Spleen (tissue), 7 donors: ENCODE measurements at regions not wholly inside any gene's neighbourhood (a gene's known extent, or its start where the extent isn't known, plus 50 kb on each side); places are given as distances from the start of the nearest gene placed in this dataset.

ENCODE experiments used
- POLR2A ChIP-seq, 3 donors: fragments of 450-650 bp; IDR thresholded peaks; one replicate each; pipeline ENCODE4 v1.5.1; 2017; ENCODE audit warnings: antibody characterized with exemption in 3 of 3, mild to moderate bottlenecking in 1 of 3
- POLR2AphosphoS5 ChIP-seq, 3 donors: sonication (generic); formaldehyde crosslinking; IDR thresholded peaks; one replicate each; pipeline ENCODE4 v1.5.1; 2017; ENCODE audit warnings: antibody characterized with exemption in 3 of 3
- TF ChIP-seq, protein P1 (sequence below), 11 experiments: fragments of 200-600 bp in 7 of 11; fragments of 450-650 bp in 4 of 11; sonication (generic) in 4 of 11; IDR thresholded peaks in 8 of 11; conservative IDR thresholded peaks in 3 of 11; 1 replicate in 7 of 11; 2 replicates in 4 of 11; pipeline versions ENCODE4 v1.4.0 to v1.8.0; 2016 to 2021; ENCODE audit warnings: antibody characterized with exemption in 11 of 11, inconsistent platforms in 4 of 11, mild to moderate bottlenecking in 1 of 11
- donor health status: DM: no; HTN: no; CAD: no; lungs with moderate emphysema.
- donor health status: DM: no; HTN: no; CAD: no.
- donor health status: DM: no; HTN: no; CAD: no.

DNA sequence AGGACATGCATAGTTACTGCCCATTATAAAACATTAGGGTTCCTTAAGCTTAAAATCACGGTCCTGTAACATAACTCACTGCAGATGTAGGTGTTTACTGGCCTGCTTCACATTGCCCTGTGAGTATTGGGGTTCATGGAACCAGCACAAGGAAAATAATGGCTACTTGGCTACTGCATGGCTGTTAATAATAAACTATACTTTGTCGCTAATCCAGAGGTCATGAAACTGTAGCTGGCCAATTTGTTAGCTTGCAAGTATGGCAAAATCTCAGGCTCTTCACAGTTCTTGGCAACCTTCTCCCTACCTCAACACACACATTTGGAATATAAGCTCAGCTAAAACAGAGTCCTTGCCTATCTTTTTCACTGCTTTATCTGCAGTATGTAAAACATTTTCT is 274.0 kb upstream of the NR5A2 start:
- no peak for TF ChIP-seq POLR2A (IDR thresholded peaks at IDR 0.05)
- TF ChIP-seq, protein P1, sequence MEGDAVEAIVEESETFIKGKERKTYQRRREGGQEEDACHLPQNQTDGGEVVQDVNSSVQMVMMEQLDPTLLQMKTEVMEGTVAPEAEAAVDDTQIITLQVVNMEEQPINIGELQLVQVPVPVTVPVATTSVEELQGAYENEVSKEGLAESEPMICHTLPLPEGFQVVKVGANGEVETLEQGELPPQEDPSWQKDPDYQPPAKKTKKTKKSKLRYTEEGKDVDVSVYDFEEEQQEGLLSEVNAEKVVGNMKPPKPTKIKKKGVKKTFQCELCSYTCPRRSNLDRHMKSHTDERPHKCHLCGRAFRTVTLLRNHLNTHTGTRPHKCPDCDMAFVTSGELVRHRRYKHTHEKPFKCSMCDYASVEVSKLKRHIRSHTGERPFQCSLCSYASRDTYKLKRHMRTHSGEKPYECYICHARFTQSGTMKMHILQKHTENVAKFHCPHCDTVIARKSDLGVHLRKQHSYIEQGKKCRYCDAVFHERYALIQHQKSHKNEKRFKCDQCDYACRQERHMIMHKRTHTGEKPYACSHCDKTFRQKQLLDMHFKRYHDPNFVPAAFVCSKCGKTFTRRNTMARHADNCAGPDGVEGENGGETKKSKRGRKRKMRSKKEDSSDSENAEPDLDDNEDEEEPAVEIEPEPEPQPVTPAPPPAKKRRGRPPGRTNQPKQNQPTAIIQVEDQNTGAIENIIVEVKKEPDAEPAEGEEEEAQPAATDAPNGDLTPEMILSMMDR (IDR thresholded peaks at IDR 0.05 in 8 of 11, conservative IDR thresholded peaks at IDR 0.05 in 3 of 11): no peak
- TF ChIP-seq POLR2AphosphoS5 (IDR thresholded peaks at IDR 0.05): no peak
